WTC11 (cell line): ENCODE measurements at regions not wholly inside any gene's neighbourhood (a gene's known extent, or its start where the extent isn't known, plus 50 kb on each side); places are given as distances from the start of the nearest gene placed in this dataset.

Experiments
- ATAC-seq: fragments of 200-7000 bp; cut with Tn5 transposase; 2 replicates; pipeline ENCODE4 v1.10.0; 2021; ENCODE audit warnings: mild to moderate bottlenecking, moderate library complexity
- CTCF ChIA-PET: fragments of 300-600 bp; sonication (Branson Sonifier 250); formaldehyde crosslinking; loops from one replicate; lab custom pipeline; 2021; ENCODE audit warnings: antibody characterized with exemption; lab: Charles Lee
- POLR2A ChIA-PET: fragments of 350-600 bp; sonication (Branson Sonifier 250); formaldehyde crosslinking; loops from one replicate; lab custom pipeline; 2021; ENCODE audit warnings: antibody characterized with exemption; lab: Charles Lee
- DNase-seq: peaks from one replicate; pipeline ENCODE4 v3.0.0; 2021; ENCODE audit warnings: low spot score
- H3K27ac Mint-ChIP-seq: 2 replicates; pipeline ENCODE4 v1.8.0; 2021; ENCODE audit warnings: mixed read lengths
- H3K27me3 Mint-ChIP-seq: 2 replicates; pipeline ENCODE4 v1.8.0; 2021; ENCODE audit warnings: low read depth, mild to moderate bottlenecking, moderate library complexity, mixed read lengths
- H3K36me3 Mint-ChIP-seq: 2 replicates; pipeline ENCODE4 v1.8.0; 2021; ENCODE audit warnings: mixed read lengths
- H3K4me1 Mint-ChIP-seq: 2 replicates; pipeline ENCODE4 v1.8.0; 2022; ENCODE audit warnings: mixed read lengths
- H3K4me3 Mint-ChIP-seq: 2 replicates; pipeline ENCODE4 v1.8.0; 2021; ENCODE audit warnings: mild to moderate bottlenecking, moderate library complexity, mixed read lengths
- H3K9me3 Mint-ChIP-seq: 2 replicates; pipeline ENCODE4 v1.8.0; 2021; ENCODE audit warnings: mixed read lengths
- AR ChIP-seq: fragments of 250-450 bp; sonication (Bioruptor Pico); IDR thresholded peaks from 2 replicates; pipeline ENCODE4 v1.9.0; 2021; ENCODE audit warnings: mild to moderate bottlenecking
- ATF2 ChIP-seq: sonication (generic); formaldehyde crosslinking; IDR thresholded peaks from 2 replicates; pipeline ENCODE4 v1.8.1; 2022; ENCODE audit warnings: low read depth, missing genetic modification reagents, borderline replicate concordance
- CDX4 ChIP-seq: fragments of 250-450 bp; sonication (Bioruptor Pico); IDR thresholded peaks from 2 replicates; pipeline ENCODE4 v1.9.0; 2021; ENCODE audit warnings: moderate library complexity, mild to moderate bottlenecking, inconsistent platforms, borderline replicate concordance
- E2F4 ChIP-seq: sonication (generic); formaldehyde crosslinking; IDR thresholded peaks from 2 replicates; pipeline ENCODE4 v1.8.1; 2022; ENCODE audit warnings: low read depth, mild to moderate bottlenecking, moderate library complexity, missing genetic modification reagents, borderline replicate concordance
- IRF2 ChIP-seq: sonication (generic); formaldehyde crosslinking; IDR thresholded peaks from 2 replicates; pipeline ENCODE4 v1.8.0; 2022; ENCODE audit warnings: low read depth, missing genetic modification reagents, borderline replicate concordance
- MXD4 ChIP-seq: fragments of 250-450 bp; sonication (Bioruptor Pico); IDR thresholded peaks from 2 replicates; pipeline ENCODE4 v1.8.0; 2021; ENCODE audit warnings: mild to moderate bottlenecking, moderate library complexity, borderline replicate concordance
- MYBL2 ChIP-seq: sonication (generic); formaldehyde crosslinking; IDR thresholded peaks from 2 replicates; pipeline ENCODE4 v1.8.1; 2023; ENCODE audit warnings: mild to moderate bottlenecking, moderate library complexity, missing genetic modification reagents
- NFYB ChIP-seq: sonication (generic); formaldehyde crosslinking; conservative IDR thresholded peaks from 2 replicates; pipeline ENCODE4 v1.8.0; 2022; ENCODE audit warnings: low read depth, missing genetic modification reagents
- SMAD4 ChIP-seq: sonication (generic); formaldehyde crosslinking; IDR thresholded peaks from 2 replicates; pipeline ENCODE4 v1.8.0; 2022; ENCODE audit warnings: mild to moderate bottlenecking, missing genetic modification reagents
- ZBTB21 ChIP-seq: sonication (generic); formaldehyde crosslinking; IDR thresholded peaks from 2 replicates; pipeline ENCODE4 v1.8.1; 2023; ENCODE audit warnings: mild to moderate bottlenecking, missing genetic modification reagents, borderline replicate concordance
- ZNF121 ChIP-seq: sonication (generic); formaldehyde crosslinking; IDR thresholded peaks from 2 replicates; pipeline ENCODE4 v1.8.0; 2023; ENCODE audit warnings: missing genetic modification reagents
- ZNF138 ChIP-seq: sonication (generic); formaldehyde crosslinking; conservative IDR thresholded peaks from 2 replicates; pipeline ENCODE4 v1.8.1; 2022; ENCODE audit warnings: mild to moderate bottlenecking, moderate library complexity, missing genetic modification reagents
- ZNF281 ChIP-seq: sonication (generic); formaldehyde crosslinking; IDR thresholded peaks from 2 replicates; pipeline ENCODE4 v1.8.0; 2023; ENCODE audit warnings: mild to moderate bottlenecking, missing genetic modification reagents
- ZNF396 ChIP-seq: fragments of 250-450 bp; sonication (Bioruptor Pico); IDR thresholded peaks from 2 replicates; pipeline ENCODE4 v1.8.0; 2021; ENCODE audit warnings: mild to moderate bottlenecking, moderate library complexity, borderline replicate concordance
- ZNF512 ChIP-seq: sonication (generic); formaldehyde crosslinking; IDR thresholded peaks from 2 replicates; pipeline ENCODE4 v1.8.1; 2022; ENCODE audit warnings: missing genetic modification reagents, borderline replicate concordance

- no peak for TF ChIP-seq CDX4 (CRISPR knock-in tag)
- TF ChIP-seq SMAD4 = no peak
- TF ChIP-seq ZNF281 = no peak
Measured at GRCh38 chr6:85810558-85810957, 167.9 kb upstream of the SYNCRIP start (continued).

GRCh38 chr6:85803721-85804120 is 161.0 kb upstream of the SYNCRIP start:
- H3K4me3 Mint-ChIP-seq = no peak overlapping the region
- TF ChIP-seq AR (CRISPR knock-in tag) (no peak), NFYB (CRISPR knock-in tag) (no peak), ZBTB21 (CRISPR knock-in tag) (no peak), ZNF512 (CRISPR knock-in tag) (no peak), ZNF121 (CRISPR knock-in tag) (no peak), ZNF138 (no peak), E2F4 (no peak), ZNF281 (no peak)
- TF ChIP-seq, all 79 proteins: peak for 0
- no peak for ATAC-seq
- Mint-ChIP-seq H3K9me3 (peaks cover 45% of the 10 kb centered on the region), H3K27me3 (no peaks in the 10 kb centered on the region; the same call in 1 of the 2 replicates), H3K36me3 (peaks cover 21% of the 10 kb centered on the region), H3K4me1 (peaks cover 4% of the 10 kb centered on the region), H3K27ac (no peak overlapping the region; the same call in 1 of the 2 replicates)
- ChIA-PET POLR2A (no interaction called here), CTCF (interaction anchor here (0.7 kb wide), 1 partner anchor 321 kb away, joined by 4 read pairs; no protein-coding TSS in a partner anchor)
- DNase-seq = no peak

- ChIA-PET CTCF (no interaction called here), POLR2A (no interaction called here)
- Mint-ChIP-seq H3K9me3 (peaks cover 29% of the 10 kb centered on the region), H3K4me3 (no peak overlapping the region), H3K27me3 (no peaks in the 10 kb centered on the region; the same call in 1 of the 2 replicates), H3K27ac (no peak overlapping the region), H3K4me1 (peaks cover 4% of the 10 kb centered on the region), H3K36me3 (peaks cover 9% of the 10 kb centered on the region)
- DNase-seq (no peak), ATAC-seq (no peak)
- no peak for TF ChIP-seq ATF2 (CRISPR knock-in tag)
- no peak for TF ChIP-seq ZNF396 (CRISPR knock-in tag)
- no peak for TF ChIP-seq IRF2 (CRISPR knock-in tag)
- no peak for TF ChIP-seq MYBL2 (CRISPR knock-in tag)
- TF ChIP-seq MXD4 (CRISPR knock-in tag) = no peak
Measured at GRCh38 chr6:85802162-85802561, 159.5 kb upstream of the SYNCRIP start.
